ENCODE measurements at regions not wholly inside any gene's neighbourhood (a gene's known extent, or its start where the extent isn't known, plus 50 kb on each side); places are given as distances from the start of the nearest gene placed in this dataset.

DNA sequence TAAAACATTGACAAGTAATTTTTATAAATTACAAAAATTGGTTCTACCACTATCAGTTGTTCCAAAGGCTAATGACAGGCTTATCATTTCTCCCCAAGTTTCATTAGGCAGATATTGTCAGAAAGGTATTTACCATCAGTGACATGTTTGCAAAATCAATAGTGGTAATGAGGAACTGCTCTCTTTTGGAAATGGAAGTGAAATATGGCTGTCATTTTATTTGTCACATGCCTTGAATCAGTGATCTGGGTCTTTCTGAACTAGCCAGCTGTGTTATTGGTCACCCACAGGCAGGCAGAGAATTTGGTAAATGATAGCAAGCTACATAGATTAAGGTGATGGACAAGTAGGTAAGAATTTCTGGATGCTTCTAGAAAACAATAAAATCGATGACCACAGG is 268.0 kb upstream of the ARHGEF26 start:
- Histone ChIP-seq H3K9ac (ENCODE audit: control insufficient read depth, insufficient read depth, low read length) (no peak overlapping the region), H3K36me3 (ENCODE audit: control insufficient read depth in 2 of 2, insufficient read depth in 2 of 2, low read length in 1 of 2) (no peaks in the 10 kb centered on the region), H3K4me3 (no peak overlapping the region), H2AFZ (ENCODE audit: control insufficient read depth, low read depth, low read length) (no peak overlapping the region), H3K4me1 (ENCODE audit: control insufficient read depth, insufficient read depth, low read length) (no peaks in the 10 kb centered on the region), H3K79me2 (ENCODE audit: control insufficient read depth, insufficient read depth, low read length) (no peaks in the 10 kb centered on the region), H3K4me2 (ENCODE audit: control insufficient read depth, insufficient read depth) (no peak overlapping the region), H4K20me1 (ENCODE audit: control insufficient read depth, insufficient read depth) (no peaks in the 10 kb centered on the region), H3K27me3 (replicated peaks in 1 of 2; ENCODE audit: control insufficient read depth in 2 of 2, insufficient read depth in 2 of 2, low read length in 1 of 2) (no peaks in the 10 kb centered on the region; a peak in 1 of 4 replicates), H3K9me3 (replicated peaks; ENCODE audit: control insufficient read depth, insufficient read depth, low read length) (no peaks in the 10 kb centered on the region), H3K27ac (ENCODE audit: control insufficient read depth, insufficient read depth) (no peak overlapping the region)
- CTCF ChIA-PET = interaction anchor here (2.0 to 4.1 kb wide), 2 partner anchors 73 to 117 kb away, joined by 8 to 46 read pairs; no protein-coding TSS in a partner anchor
- SMC1A ChIA-PET (ENCODE audit: uncharacterized antibody, unreplicated experiment) = interaction anchor here (1.9 kb wide), 1 partner anchor 118 kb away, joined by 7 read pairs; no protein-coding TSS in a partner anchor
- intact Hi-C loops (cut with micrococcal nuclease; ENCODE audit: unreplicated experiment) = no loop called here
- no peak for DNase-seq (ENCODE audit: low read depth, low spot score)
- POLR2A ChIA-PET = no interaction called here
- no TSS peak for BruUV-seq (replicated peaks)
- FAIRE-seq = no peak
- in situ Hi-C loops (cut with MboI) = no loop called here
- peak; percentile 53 for ATAC-seq
- 0% methylated on average over 1 of the region's 1 CpG for WGBS (ENCODE audit: insufficient coverage, insufficient replicate concordance, low lambda C conversion rate, missing lambda C conversion rate)
- peak; percentile 57; the same call in 1 of the 2 replicates for TF ChIP-seq SPI1 (IDR thresholded peaks at IDR 0.05; ENCODE audit: borderline replicate concordance, insufficient read depth, low read depth, low read length)
- no peak for TF ChIP-seq LARP7 (IDR thresholded peaks at IDR 0.05)
- no peak for TF ChIP-seq CHD2 (IDR thresholded peaks at IDR 0.05; ENCODE audit: borderline replicate concordance, low read depth, low read length)
- no peak for TF ChIP-seq CHD1 (IDR thresholded peaks at IDR 0.05; ENCODE audit: low read depth, low read length)
- TF ChIP-seq RBBP5 (conservative IDR thresholded peaks at IDR 0.05) = no peak
- TF ChIP-seq, protein P1, sequence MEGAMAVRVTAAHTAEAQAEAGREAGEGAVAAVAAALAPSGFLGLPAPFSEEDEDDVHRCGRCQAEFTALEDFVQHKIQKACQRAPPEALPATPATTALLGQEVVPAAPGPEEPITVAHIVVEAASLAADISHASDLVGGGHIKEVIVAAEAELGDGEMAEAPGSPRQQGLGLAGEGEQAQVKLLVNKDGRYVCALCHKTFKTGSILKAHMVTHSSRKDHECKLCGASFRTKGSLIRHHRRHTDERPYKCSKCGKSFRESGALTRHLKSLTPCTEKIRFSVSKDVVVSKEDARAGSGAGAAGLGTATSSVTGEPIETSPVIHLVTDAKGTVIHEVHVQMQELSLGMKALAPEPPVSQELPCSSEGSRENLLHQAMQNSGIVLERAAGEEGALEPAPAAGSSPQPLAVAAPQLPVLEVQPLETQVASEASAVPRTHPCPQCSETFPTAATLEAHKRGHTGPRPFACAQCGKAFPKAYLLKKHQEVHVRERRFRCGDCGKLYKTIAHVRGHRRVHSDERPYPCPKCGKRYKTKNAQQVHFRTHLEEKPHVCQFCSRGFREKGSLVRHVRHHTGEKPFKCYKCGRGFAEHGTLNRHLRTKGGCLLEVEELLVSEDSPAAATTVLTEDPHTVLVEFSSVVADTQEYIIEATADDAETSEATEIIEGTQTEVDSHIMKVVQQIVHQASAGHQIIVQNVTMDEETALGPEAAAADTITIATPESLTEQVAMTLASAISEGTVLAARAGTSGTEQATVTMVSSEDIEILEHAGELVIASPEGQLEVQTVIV (IDR thresholded peaks at IDR 0.05; ENCODE audit: borderline replicate concordance, partially characterized antibody) = no peak
- no peak for TF ChIP-seq PAX8 (IDR thresholded peaks at IDR 0.05)
- RAD21 ChIA-PET (ENCODE audit: unreplicated experiment) = interaction anchor here (1.5 kb wide), 1 partner anchor 18 kb away, joined by 5 read pairs; no protein-coding TSS in a partner anchor

Data from GM12878 (cell line).